HCT116 (cell line): ENCODE measurements at regions not wholly inside any gene's neighbourhood (a gene's known extent, or its start where the extent isn't known, plus 50 kb on each side); places are given as distances from the start of the nearest gene placed in this dataset.

Experiments
- ATAC-seq: fragments of 200-7000 bp; cut with Tn5 transposase; 2 replicates; pipeline ENCODE4 v1.9.1; 2020; ENCODE audit warnings: mild to moderate bottlenecking, moderate library complexity
- BruUV-seq: library from RNA; stranded (reverse); fragments of 400-500 nt; replicated peaks from 2 replicates; lab custom pipeline; 2021; lab: Mats Ljungman, UMichigan
- CTCF ChIA-PET: fragments of 300-600 bp; sonication (Branson Sonifier 250); formaldehyde crosslinking; loops from one replicate; lab custom pipeline; 2021; ENCODE audit warnings: antibody characterized with exemption; lab: Charles Lee
- POLR2A ChIA-PET: fragments of 300-600, 350-600 bp; sonication (Branson Sonifier 250); formaldehyde crosslinking; loops from one replicate; lab custom pipeline; 2021; ENCODE audit warnings: antibody characterized with exemption; lab: Charles Lee
- RAD21 ChIA-PET, 2 experiments: fragments of 300-600 bp; sonication (Branson Sonifier 250); formaldehyde crosslinking; loops; one replicate each; lab custom pipeline; 2023; ENCODE audit warnings: low total read pairs in 2 of 2; ENCODE audit not compliant: uncharacterized antibody in 2 of 2, unreplicated experiment in 2 of 2, low non-redundant PET in 1 of 2; lab: Charles Lee
- DNase-seq: peaks from one replicate; pipeline ENCODE4 v3.0.0-alpha.2; 2010; ENCODE audit warnings: low read depth, low spot score
- H2AFZ ChIP-seq: fragments of 200-600 bp; shearing (Covaris generic), sonication (generic); 2 replicates; pipeline ENCODE4 v1.6.1; 2017; ENCODE audit warnings: low read depth, mixed run types, mixed read lengths, antibody characterized with exemption, low read length; ENCODE audit not compliant: poor library complexity, severe bottlenecking
- H3K27ac ChIP-seq: 2 replicates; pipeline ENCODE4 v1.5.1; 2012; ENCODE audit warnings: low read depth, low read length
- H3K27me3 ChIP-seq: fragments of 200-600 bp; sonication (generic); 2 replicates; pipeline ENCODE4 v1.6.1; 2016; ENCODE audit warnings: mixed run types, low read length, mixed read lengths; ENCODE audit not compliant: insufficient read depth
- H3K36me3 ChIP-seq, 2 experiments: fragments of 200-500 bp in 1 of 2; fragments of 200-600 bp in 1 of 2; sonication (Bioruptor generic) in 1 of 2; sonication (generic) in 1 of 2; 2 replicates each; pipeline versions ENCODE4 v1.5.1 to v1.6.1; 2014 to 2016; ENCODE audit warnings: low read length in 2 of 2, inconsistent platforms in 1 of 2, mixed read lengths in 1 of 2, mixed run types in 1 of 2; ENCODE audit not compliant: insufficient read depth in 2 of 2, control insufficient read depth in 1 of 2
- H3K4me1 ChIP-seq, 2 experiments: fragments of 200-600 bp in 1 of 2; sonication (generic) in 1 of 2; 2 replicates each; pipeline versions ENCODE4 v1.5.1 to v1.6.1; 2012 to 2017; ENCODE audit warnings: low read length in 2 of 2, inconsistent platforms in 1 of 2, mild to moderate bottlenecking in 1 of 2, mixed read lengths in 1 of 2, mixed run types in 1 of 2, moderate library complexity in 1 of 2; ENCODE audit not compliant: insufficient read depth in 2 of 2, control insufficient read depth in 1 of 2
- H3K4me2 ChIP-seq: fragments of 200-600 bp; sonication (generic); 2 replicates; pipeline ENCODE4 v1.6.1; 2017; ENCODE audit warnings: mixed run types, low read length, mixed read lengths
- H3K4me3 ChIP-seq, 2 experiments: fragments of 200-600 bp in 1 of 2; sonication (generic) in 1 of 2; replicated peaks in 1 of 2; 2 replicates each; pipeline ENCODE4 v1.5.1; 2011 to 2016; ENCODE audit warnings: low read length in 2 of 2, control low read depth in 1 of 2, low read depth in 1 of 2, mild to moderate bottlenecking in 1 of 2, mixed read lengths in 1 of 2, mixed run types in 1 of 2
- H3K79me2 ChIP-seq: fragments of 200-600 bp; sonication (generic); 2 replicates; pipeline ENCODE4 v1.6.1; 2017; ENCODE audit warnings: mild to moderate bottlenecking, mixed run types, low read length, moderate library complexity, mixed read lengths; ENCODE audit not compliant: insufficient read depth
- H3K9ac ChIP-seq: fragments of 200-600 bp; sonication (generic); 2 replicates; pipeline ENCODE4 v1.6.1; 2016; ENCODE audit warnings: low read length, mixed read lengths
- H3K9me2 ChIP-seq: fragments of 200-600 bp; sonication (generic), shearing (Covaris generic); 2 replicates; pipeline ENCODE4 v1.6.1; 2017; ENCODE audit warnings: mixed run types, mild to moderate bottlenecking, moderate library complexity; ENCODE audit not compliant: insufficient read depth
- H3K9me3 ChIP-seq, 2 experiments: fragments of 200-500 bp in 1 of 2; fragments of 200-600 bp in 1 of 2; sonication (Bioruptor generic) in 1 of 2; sonication (generic) in 1 of 2; 2 replicates each; pipeline ENCODE4 v1.6.1; 2014 to 2017; ENCODE audit warnings: low read length in 2 of 2, mixed read lengths in 2 of 2, inconsistent platforms in 1 of 2, low read depth in 1 of 2, mild to moderate bottlenecking in 1 of 2, mixed run types in 1 of 2, moderate library complexity in 1 of 2; ENCODE audit not compliant: control insufficient read depth in 1 of 2, insufficient read depth in 1 of 2
- H4K20me1 ChIP-seq: fragments of 200-600 bp; sonication (generic), shearing (Covaris generic); 2 replicates; pipeline ENCODE4 v1.6.1; 2017; ENCODE audit warnings: mixed run types, mild to moderate bottlenecking, moderate library complexity; ENCODE audit not compliant: insufficient read depth
- CEBPB ChIP-seq: IDR thresholded peaks from 2 replicates; pipeline ENCODE4 v1.6.1; 2012; ENCODE audit warnings: low read depth
- EGR1 ChIP-seq: IDR thresholded peaks from 2 replicates; pipeline ENCODE4 v1.6.1; 2012; ENCODE audit warnings: low read depth
- POLR2A ChIP-seq: IDR thresholded peaks from 2 replicates; pipeline ENCODE4 v1.7.0; 2011; ENCODE audit warnings: borderline replicate concordance; ENCODE audit not compliant: insufficient read depth, insufficient read length; ENCODE audit errors: extremely low read depth
- RAD21 ChIP-seq: IDR thresholded peaks from 2 replicates; pipeline ENCODE4 v1.6.1; 2012; ENCODE audit warnings: low read depth, mild to moderate bottlenecking
- REST ChIP-seq: IDR thresholded peaks from 2 replicates; pipeline ENCODE4 v1.6.1; 2012; ENCODE audit warnings: low read depth
- SP1 ChIP-seq: IDR thresholded peaks from 2 replicates; pipeline ENCODE4 v1.6.1; 2012; ENCODE audit warnings: low read depth
- intact Hi-C: fragments of 100-400 bp; cut with micrococcal nuclease; formaldehyde crosslinking; loops from 2 replicates; pipeline ENCODE4 v1.10.0; 2022
- TF ChIP-seq, protein P1 (sequence below), 3 experiments: fragments of 200-600 bp in 1 of 3; sonication (generic) in 1 of 3; IDR thresholded peaks in 2 of 3; conservative IDR thresholded peaks in 1 of 3; 2 replicates each; pipeline ENCODE4 v1.5.1; 2012 to 2017; ENCODE audit warnings: low read depth in 2 of 3, low read length in 2 of 3, antibody characterized with exemption in 1 of 3, borderline replicate concordance in 1 of 3, control low read depth in 1 of 3, mild to moderate bottlenecking in 1 of 3, mixed read lengths in 1 of 3, mixed run types in 1 of 3, moderate library complexity in 1 of 3; ENCODE audit not compliant: insufficient read depth in 1 of 3
- TF ChIP-seq, protein P2 (sequence below): IDR thresholded peaks from 2 replicates; pipeline ENCODE4 v1.6.1; 2012

DNA sequence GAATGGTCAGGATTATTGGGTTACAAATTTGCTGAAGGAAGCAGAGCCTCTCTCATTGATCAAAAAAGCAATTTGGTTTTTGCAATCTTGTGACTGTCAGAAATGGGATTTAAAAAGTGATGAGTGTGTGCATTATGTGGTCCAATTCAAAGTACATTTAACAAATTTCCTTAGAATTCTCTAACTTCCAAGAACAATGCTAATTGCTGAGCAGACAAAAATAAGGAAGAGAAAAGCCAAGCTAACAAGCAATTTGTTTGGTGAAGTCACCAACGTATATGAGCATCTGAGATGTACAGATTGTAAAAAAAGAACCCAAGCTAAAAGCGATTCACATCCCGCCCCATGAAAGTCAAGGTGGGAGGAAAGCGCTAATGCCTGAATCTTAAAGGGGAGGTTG, 1643.9 kb downstream of the CDH8 start:
- TF ChIP-seq EGR1 (no peak), REST (no peak), RAD21 (no peak)
- no peak for DNase-seq
- Histone ChIP-seq H3K4me2 (no peak overlapping the region), H3K27me3 (no peaks in the 10 kb centered on the region), H3K4me3 (no peak overlapping the region), H3K27ac (no peak overlapping the region), H3K79me2 (no peaks in the 10 kb centered on the region), H3K9me2 (no peaks in the 10 kb centered on the region), H3K9me3 (peaks cover 0 to 5% of the 10 kb centered on the region in 2 experiments; a peak in 2 of 4 replicates), H4K20me1 (no peaks in the 10 kb centered on the region), H2AFZ (no peak overlapping the region), H3K4me1 (no peaks in the 10 kb centered on the region), H3K9ac (no peak overlapping the region), H3K36me3 (no peaks in the 10 kb centered on the region)
- ChIA-PET POLR2A (no interaction called here), RAD21 (no interaction called here), CTCF (no interaction called here)
- BruUV-seq = no TSS peak
- intact Hi-C loops = no loop called here
- ATAC-seq = no peak

DNA sequence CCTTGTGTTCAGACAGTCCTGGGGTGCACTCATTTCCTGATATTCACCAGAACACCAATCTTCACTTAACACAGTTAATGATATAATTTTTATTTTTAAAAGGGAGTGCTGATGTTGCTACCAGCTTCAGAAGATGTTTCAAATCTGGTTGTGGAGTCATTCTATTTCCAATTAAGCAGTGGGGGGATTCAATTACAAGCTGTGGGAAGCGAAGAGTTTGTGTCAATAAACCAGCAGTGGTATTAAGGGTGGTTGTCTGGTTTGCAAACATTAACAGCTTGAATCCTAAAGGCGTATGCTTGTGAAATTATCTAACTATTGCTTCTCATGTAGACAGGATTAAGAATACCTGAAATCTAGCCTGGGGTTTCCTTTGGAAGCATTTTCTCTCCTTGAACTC, 1637.5 kb upstream of the GOT2 start:
- no peak overlapping the region for H2AFZ ChIP-seq
- H3K9me3 ChIP-seq = peaks cover 11 to 25% of the 10 kb centered on the region in 2 experiments; a peak in 2 of 4 replicates
- CTCF ChIA-PET = no interaction called here
- DNase-seq (no peak), ATAC-seq (no peak)
- TF ChIP-seq, protein P1, sequence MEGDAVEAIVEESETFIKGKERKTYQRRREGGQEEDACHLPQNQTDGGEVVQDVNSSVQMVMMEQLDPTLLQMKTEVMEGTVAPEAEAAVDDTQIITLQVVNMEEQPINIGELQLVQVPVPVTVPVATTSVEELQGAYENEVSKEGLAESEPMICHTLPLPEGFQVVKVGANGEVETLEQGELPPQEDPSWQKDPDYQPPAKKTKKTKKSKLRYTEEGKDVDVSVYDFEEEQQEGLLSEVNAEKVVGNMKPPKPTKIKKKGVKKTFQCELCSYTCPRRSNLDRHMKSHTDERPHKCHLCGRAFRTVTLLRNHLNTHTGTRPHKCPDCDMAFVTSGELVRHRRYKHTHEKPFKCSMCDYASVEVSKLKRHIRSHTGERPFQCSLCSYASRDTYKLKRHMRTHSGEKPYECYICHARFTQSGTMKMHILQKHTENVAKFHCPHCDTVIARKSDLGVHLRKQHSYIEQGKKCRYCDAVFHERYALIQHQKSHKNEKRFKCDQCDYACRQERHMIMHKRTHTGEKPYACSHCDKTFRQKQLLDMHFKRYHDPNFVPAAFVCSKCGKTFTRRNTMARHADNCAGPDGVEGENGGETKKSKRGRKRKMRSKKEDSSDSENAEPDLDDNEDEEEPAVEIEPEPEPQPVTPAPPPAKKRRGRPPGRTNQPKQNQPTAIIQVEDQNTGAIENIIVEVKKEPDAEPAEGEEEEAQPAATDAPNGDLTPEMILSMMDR (IDR thresholded peaks at IDR 0.05 in 2 of 3, conservative IDR thresholded peaks at IDR 0.05 in 1 of 3; ENCODE audit: borderline replicate concordance in 1 of 3, insufficient read depth in 1 of 3, low read depth in 2 of 3, low read length in 2 of 3) = no peak
- TF ChIP-seq CEBPB (no peak), SP1 (no peak), POLR2A (no peak)
- TF ChIP-seq, protein P2, sequence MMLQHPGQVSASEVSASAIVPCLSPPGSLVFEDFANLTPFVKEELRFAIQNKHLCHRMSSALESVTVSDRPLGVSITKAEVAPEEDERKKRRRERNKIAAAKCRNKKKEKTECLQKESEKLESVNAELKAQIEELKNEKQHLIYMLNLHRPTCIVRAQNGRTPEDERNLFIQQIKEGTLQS = no peak
- no peaks in the 10 kb centered on the region for H3K79me2 ChIP-seq
- H4K20me1 ChIP-seq = no peaks in the 10 kb centered on the region
- no peak overlapping the region for H3K9ac ChIP-seq
- intact Hi-C loops = no loop called here
- H3K9me2 ChIP-seq = no peaks in the 10 kb centered on the region
- no peaks in the 10 kb centered on the region for H3K4me1 ChIP-seq
- H3K36me3 ChIP-seq = no peaks in the 10 kb centered on the region
- H3K4me3 ChIP-seq = no peak overlapping the region
- RAD21 ChIA-PET = no interaction called here
- POLR2A ChIA-PET = no interaction called here
- BruUV-seq = no TSS peak
- no peak overlapping the region for H3K27ac ChIP-seq
- H3K4me2 ChIP-seq = no peak overlapping the region
- no peaks in the 10 kb centered on the region for H3K27me3 ChIP-seq
